SU-DHL-6 (cell line): ENCODE measurements at regions not wholly inside any gene's neighbourhood (a gene's known extent, or its start where the extent isn't known, plus 50 kb on each side); places are given as distances from the start of the nearest gene placed in this dataset.

Source experiments
- H2AFZ ChIP-seq: fragments of 200-600 bp; sonication (generic); 2 replicates; pipeline ENCODE4 v1.6.1; 2014; ENCODE audit warnings: low read depth, mild to moderate bottlenecking, moderate library complexity, mixed read lengths, antibody characterized with exemption, low read length; ENCODE audit not compliant: severe bottlenecking
- H3F3A ChIP-seq: fragments of 200-600 bp; shearing (Covaris generic); 2 replicates; pipeline ENCODE4 v1.6.0; 2016; ENCODE audit warnings: antibody characterized with exemption, mild to moderate bottlenecking; ENCODE audit not compliant: insufficient read depth
- H3K27ac ChIP-seq: fragments of 200-600 bp; sonication (generic); 2 replicates; pipeline ENCODE4 v1.5.1; 2016; ENCODE audit warnings: low read depth, mild to moderate bottlenecking, low read length, moderate library complexity, mixed read lengths
- H3K27me3 ChIP-seq: fragments of 200-600 bp; sonication (generic), shearing (Covaris generic); 2 replicates; pipeline ENCODE4 v1.6.0; 2014; ENCODE audit warnings: mild to moderate bottlenecking, low read length
- H3K36me3 ChIP-seq: fragments of 200-600 bp; sonication (generic); 2 replicates; pipeline ENCODE4 v1.6.1; 2014; ENCODE audit warnings: mild to moderate bottlenecking, low read length, mixed read lengths
- H3K4me2 ChIP-seq: fragments of 300-600, 200-600 bp; shearing (Covaris generic), sonication (generic); 2 replicates; pipeline ENCODE4 v1.6.0; 2014; ENCODE audit warnings: low read length, low read depth, mild to moderate bottlenecking; ENCODE audit not compliant: poor library complexity, severe bottlenecking
- H3K4me3 ChIP-seq: fragments of 200-600 bp; sonication (generic); 2 replicates; pipeline ENCODE4 v1.5.1; 2014; ENCODE audit warnings: antibody characterized with exemption, low read length, mild to moderate bottlenecking, mixed read lengths; ENCODE audit not compliant: insufficient read depth, poor library complexity, severe bottlenecking
- H3K79me2 ChIP-seq: fragments of 200-600 bp; sonication (generic); 2 replicates; pipeline ENCODE4 v1.6.1; 2014; ENCODE audit warnings: mild to moderate bottlenecking, low read length, moderate library complexity; ENCODE audit not compliant: insufficient read depth
- H3K9ac ChIP-seq: fragments of 200-600 bp; sonication (generic); 2 replicates; pipeline ENCODE4 v1.7.0; 2014; ENCODE audit warnings: mild to moderate bottlenecking, low read length
- H3K9me2 ChIP-seq: fragments of 200-600 bp; sonication (generic); replicated peaks from 2 replicates; pipeline ENCODE4 v1.6.1; 2014; ENCODE audit warnings: low read length; ENCODE audit not compliant: insufficient read depth
- H3K9me3 ChIP-seq: fragments of 200-600 bp; sonication (generic); 2 replicates; pipeline ENCODE4 v1.6.1; 2014; ENCODE audit warnings: low read length, mixed read lengths; ENCODE audit not compliant: insufficient read depth
- H4K20me1 ChIP-seq: fragments of 200-600 bp; sonication (generic); 2 replicates; pipeline ENCODE4 v1.6.1; 2014; ENCODE audit warnings: low read depth, mild to moderate bottlenecking, antibody characterized with exemption, low read length, moderate library complexity, mixed read lengths
- EZH2phosphoT487 ChIP-seq: fragments of 200-600 bp; sonication (generic), shearing (Covaris generic); conservative IDR thresholded peaks from 2 replicates; pipeline ENCODE4 v1.6.1; 2018; ENCODE audit warnings: mild to moderate bottlenecking, antibody characterized with exemption, low read length, moderate library complexity, mixed read lengths
- TF ChIP-seq, protein P1 (sequence below): fragments of 200-600 bp; sonication (generic); IDR thresholded peaks from one replicate; pipeline ENCODE4 v1.5.1; 2017; ENCODE audit warnings: antibody characterized with exemption, mild to moderate bottlenecking, low read length, moderate library complexity; ENCODE audit not compliant: insufficient read depth, poor library complexity, severe bottlenecking

- Histone ChIP-seq H3F3A (no peaks in the 10 kb centered on the region), H3K9me3 (no peaks in the 10 kb centered on the region), H3K27me3 (no peaks in the 10 kb centered on the region), H4K20me1 (no peaks in the 10 kb centered on the region), H3K36me3 (no peaks in the 10 kb centered on the region), H3K9ac (no peak overlapping the region), H3K27ac (no peak overlapping the region), H2AFZ (no peak overlapping the region), H3K9me2 (no peaks in the 10 kb centered on the region), H3K4me3 (no peak overlapping the region), H3K4me2 (no peak overlapping the region), H3K79me2 (no peaks in the 10 kb centered on the region)
- TF ChIP-seq, protein P1, sequence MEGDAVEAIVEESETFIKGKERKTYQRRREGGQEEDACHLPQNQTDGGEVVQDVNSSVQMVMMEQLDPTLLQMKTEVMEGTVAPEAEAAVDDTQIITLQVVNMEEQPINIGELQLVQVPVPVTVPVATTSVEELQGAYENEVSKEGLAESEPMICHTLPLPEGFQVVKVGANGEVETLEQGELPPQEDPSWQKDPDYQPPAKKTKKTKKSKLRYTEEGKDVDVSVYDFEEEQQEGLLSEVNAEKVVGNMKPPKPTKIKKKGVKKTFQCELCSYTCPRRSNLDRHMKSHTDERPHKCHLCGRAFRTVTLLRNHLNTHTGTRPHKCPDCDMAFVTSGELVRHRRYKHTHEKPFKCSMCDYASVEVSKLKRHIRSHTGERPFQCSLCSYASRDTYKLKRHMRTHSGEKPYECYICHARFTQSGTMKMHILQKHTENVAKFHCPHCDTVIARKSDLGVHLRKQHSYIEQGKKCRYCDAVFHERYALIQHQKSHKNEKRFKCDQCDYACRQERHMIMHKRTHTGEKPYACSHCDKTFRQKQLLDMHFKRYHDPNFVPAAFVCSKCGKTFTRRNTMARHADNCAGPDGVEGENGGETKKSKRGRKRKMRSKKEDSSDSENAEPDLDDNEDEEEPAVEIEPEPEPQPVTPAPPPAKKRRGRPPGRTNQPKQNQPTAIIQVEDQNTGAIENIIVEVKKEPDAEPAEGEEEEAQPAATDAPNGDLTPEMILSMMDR, result no peak
- no peak for TF ChIP-seq EZH2phosphoT487
Measured at GRCh38 chr2:120847700-120848321, 112.1 kb downstream of the GLI2 start.

DNA sequence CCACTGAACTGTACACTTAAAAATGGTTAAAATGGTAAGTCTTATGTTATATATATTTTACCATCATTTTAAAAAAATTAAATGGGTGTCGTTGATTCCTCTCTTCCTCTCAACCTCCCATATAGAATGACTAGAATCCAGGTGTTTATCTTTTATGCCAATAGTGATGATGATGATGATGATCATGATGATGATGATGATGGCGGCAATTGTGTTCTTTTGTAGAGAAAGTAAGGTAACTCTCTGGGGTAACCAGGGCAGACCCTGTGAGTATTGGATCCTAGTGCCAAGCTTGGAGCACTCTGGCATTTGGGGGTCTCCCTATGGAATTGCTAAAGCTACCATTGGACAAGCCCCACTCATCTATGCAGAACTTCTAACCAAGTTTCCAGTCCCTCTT, 113.6 kb downstream of the GLI2 start:
- Histone ChIP-seq H3K9me2 (no peaks in the 10 kb centered on the region), H3F3A (no peaks in the 10 kb centered on the region), H3K9ac (no peak overlapping the region), H3K9me3 (no peaks in the 10 kb centered on the region), H2AFZ (no peak overlapping the region), H3K4me2 (no peak overlapping the region), H3K79me2 (no peaks in the 10 kb centered on the region), H3K36me3 (no peaks in the 10 kb centered on the region), H4K20me1 (no peaks in the 10 kb centered on the region), H3K27me3 (no peaks in the 10 kb centered on the region), H3K4me3 (no peak overlapping the region), H3K27ac (no peak overlapping the region)
- TF ChIP-seq, protein P1, result no peak
- no peak for TF ChIP-seq EZH2phosphoT487

DNA sequence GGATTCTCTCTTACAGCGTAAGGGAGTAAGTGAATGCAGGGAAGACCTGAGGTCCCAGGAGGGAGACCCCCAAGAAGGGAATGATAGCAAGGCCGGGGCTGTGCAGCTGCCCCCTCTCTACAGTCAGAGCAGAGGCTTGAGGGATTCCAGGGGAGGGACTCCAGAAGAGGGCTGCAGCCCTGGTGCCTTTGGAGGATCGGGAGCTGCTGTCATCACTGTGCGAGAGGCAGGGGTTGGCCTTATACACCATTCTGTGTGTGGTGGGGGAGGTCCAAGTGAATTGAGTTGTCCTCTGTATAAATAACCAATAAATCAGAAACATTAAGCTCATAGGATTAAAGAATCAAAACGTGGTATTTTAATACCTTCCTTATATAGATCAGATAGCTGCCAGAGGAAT, 114.9 kb downstream of the GLI2 start:
- Histone ChIP-seq H3F3A (no peaks in the 10 kb centered on the region), H3K27me3 (no peaks in the 10 kb centered on the region), H2AFZ (no peak overlapping the region), H3K79me2 (no peaks in the 10 kb centered on the region), H3K9ac (no peak overlapping the region), H3K27ac (no peak overlapping the region), H3K4me3 (no peak overlapping the region), H3K4me2 (no peak overlapping the region), H3K9me3 (no peaks in the 10 kb centered on the region), H3K9me2 (no peaks in the 10 kb centered on the region), H4K20me1 (no peaks in the 10 kb centered on the region), H3K36me3 (no peaks in the 10 kb centered on the region)
- TF ChIP-seq, protein P1, result no peak
- TF ChIP-seq EZH2phosphoT487, result no peak
